Endothelial cell (in vitro differentiated cells): ENCODE measurements at regions not wholly inside any gene's neighbourhood (a gene's known extent, or its start where the extent isn't known, plus 50 kb on each side); places are given as distances from the start of the nearest gene placed in this dataset.

Experiments used
- DNase-seq: peaks from one replicate; pipeline ENCODE4 v3.0.0; 2021; ENCODE audit warnings: low spot score
- H3K27ac Mint-ChIP-seq: one replicate; pipeline ENCODE4 v1.8.0; 2021; ENCODE audit warnings: mixed read lengths, inconsistent platforms; ENCODE audit not compliant: unreplicated experiment
- H3K27me3 Mint-ChIP-seq: one replicate; pipeline ENCODE4 v1.8.0; 2021; ENCODE audit warnings: mild to moderate bottlenecking, moderate library complexity, mixed read lengths, inconsistent platforms; ENCODE audit not compliant: unreplicated experiment
- H3K36me3 Mint-ChIP-seq: one replicate; pipeline ENCODE4 v1.8.0; 2021; ENCODE audit warnings: mild to moderate bottlenecking, low read depth, mixed read lengths, inconsistent platforms; ENCODE audit not compliant: unreplicated experiment
- H3K4me1 Mint-ChIP-seq: one replicate; pipeline ENCODE4 v1.8.0; 2021; ENCODE audit warnings: mild to moderate bottlenecking, mixed read lengths, inconsistent platforms; ENCODE audit not compliant: unreplicated experiment
- H3K4me3 Mint-ChIP-seq: one replicate; pipeline ENCODE4 v1.8.0; 2021; ENCODE audit warnings: mild to moderate bottlenecking, mixed read lengths, inconsistent platforms; ENCODE audit not compliant: unreplicated experiment
- H3K9me3 Mint-ChIP-seq: one replicate; pipeline ENCODE4 v1.8.0; 2021; ENCODE audit warnings: mixed read lengths, inconsistent platforms; ENCODE audit not compliant: unreplicated experiment
- CTCF ChIP-seq: fragments of 200-600 bp; sonication (generic); IDR thresholded peaks from one replicate; pipeline ENCODE4 v1.5.0; 2021; ENCODE audit warnings: antibody characterized with exemption; ENCODE audit not compliant: unreplicated experiment

DNA sequence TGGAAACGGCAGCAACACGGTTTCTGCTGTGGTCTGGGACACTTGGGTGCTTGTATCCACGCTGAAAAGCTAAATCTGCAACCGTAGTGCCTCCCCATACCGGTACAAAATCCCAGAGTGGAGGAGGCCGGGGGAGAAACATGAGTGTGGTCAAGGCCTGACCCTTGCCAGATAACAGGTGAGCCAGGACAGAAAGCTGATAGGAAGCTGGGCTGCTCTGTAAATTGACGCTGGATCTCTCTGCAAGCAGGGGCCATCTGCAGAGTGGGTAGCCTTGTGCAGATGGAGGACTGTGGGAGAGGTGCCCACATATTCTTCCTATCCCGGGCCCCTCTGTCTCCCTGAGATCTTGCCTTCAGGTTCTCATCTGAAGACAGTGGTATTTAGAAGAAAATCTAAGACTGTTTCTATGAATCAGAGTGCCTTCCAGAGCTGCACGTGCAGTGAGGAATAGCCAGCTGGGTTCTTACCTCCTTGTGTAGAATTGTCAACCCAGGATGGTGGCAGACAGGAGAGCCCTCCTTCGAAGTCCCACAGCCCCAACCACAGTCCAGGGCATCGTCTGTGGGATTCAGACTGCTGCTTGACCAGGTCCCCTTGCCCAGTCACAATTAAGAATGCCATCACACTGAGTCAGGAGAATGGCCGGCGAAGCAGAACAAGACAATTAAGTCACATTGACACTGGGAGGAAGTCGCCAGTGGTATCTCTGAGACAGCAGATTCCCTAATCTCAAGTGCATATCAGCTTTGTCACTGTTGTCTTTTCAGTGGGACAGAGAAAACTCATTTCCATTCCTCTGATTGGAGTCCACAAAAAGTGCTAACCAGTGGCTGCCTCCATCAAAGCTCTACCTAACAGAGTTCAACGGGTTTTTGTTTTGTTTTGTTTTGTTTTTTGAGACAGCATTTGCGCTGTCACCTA is 100.0 kb upstream of the RIPOR2 start:
- H3K9me3 Mint-ChIP-seq: no peaks in the 10 kb centered on the region
- H3K27me3 Mint-ChIP-seq: peaks cover 1% of the 10 kb centered on the region
- peak overlapping the region; percentile 57 for H3K27ac Mint-ChIP-seq
- no peak overlapping the region for H3K4me3 Mint-ChIP-seq
- no peak for TF ChIP-seq CTCF
- no peaks in the 10 kb centered on the region for H3K36me3 Mint-ChIP-seq
- DNase-seq: no peak
- H3K4me1 Mint-ChIP-seq: peaks cover 13% of the 10 kb centered on the region

- no peak for TF ChIP-seq CTCF
- H3K27ac Mint-ChIP-seq: no peak overlapping the region
- no peaks in the 10 kb centered on the region for H3K9me3 Mint-ChIP-seq
- no peaks in the 10 kb centered on the region for H3K36me3 Mint-ChIP-seq
- H3K4me3 Mint-ChIP-seq: no peak overlapping the region
- peaks cover 1% of the 10 kb centered on the region for H3K27me3 Mint-ChIP-seq
- H3K4me1 Mint-ChIP-seq: peaks cover 20% of the 10 kb centered on the region
- DNase-seq: no peak
These were observed 100.7 kb upstream of the RIPOR2 start for GRCh38 chr6:25036461-25036860.

DNA sequence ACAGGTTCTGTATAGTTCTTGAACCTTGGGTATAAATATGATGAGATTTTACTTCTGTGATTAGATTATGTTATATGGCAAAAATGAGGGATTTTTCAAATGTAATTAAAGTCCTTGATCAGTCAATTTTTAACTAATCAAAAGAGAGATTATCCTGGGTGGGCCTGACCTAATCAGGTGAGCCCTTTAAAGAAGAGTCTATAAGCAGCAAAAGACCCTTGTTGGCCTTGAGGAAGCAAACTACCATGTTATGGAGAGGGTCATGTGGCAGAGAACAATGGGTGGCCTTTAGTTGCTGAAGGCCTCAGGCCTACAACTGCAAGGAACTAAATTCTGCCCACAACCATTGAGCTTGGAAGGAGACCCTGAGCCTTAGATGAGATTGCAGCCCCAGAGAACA is 102.5 kb upstream of the RIPOR2 start:
- Mint-ChIP-seq H3K36me3 (no peaks in the 10 kb centered on the region), H3K4me1 (peaks cover 29% of the 10 kb centered on the region), H3K27me3 (peaks cover 1% of the 10 kb centered on the region), H3K4me3 (no peak overlapping the region), H3K9me3 (no peaks in the 10 kb centered on the region), H3K27ac (no peak overlapping the region)
- TF ChIP-seq CTCF: no peak
- no peak for DNase-seq

DNA sequence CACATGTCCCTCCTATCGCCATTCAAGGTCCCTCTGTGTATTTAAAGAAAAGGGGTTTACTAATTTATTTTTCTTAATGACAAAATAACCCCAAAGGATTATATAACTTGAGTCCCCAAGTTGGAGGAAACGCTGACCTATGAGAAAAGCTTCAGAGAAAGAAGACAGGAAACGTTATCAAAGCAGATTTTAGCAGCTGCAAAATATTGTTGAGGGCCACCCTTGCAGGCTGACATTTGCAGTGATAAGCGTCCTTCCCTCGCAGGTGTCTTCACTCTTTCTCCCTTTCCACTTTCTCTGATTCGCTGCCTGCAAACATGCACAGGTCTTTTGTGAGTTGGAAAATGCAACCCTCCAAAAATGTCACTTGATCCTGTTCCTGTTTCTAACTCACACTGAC is 103.2 kb upstream of the RIPOR2 start:
- no peak overlapping the region for H3K4me3 Mint-ChIP-seq
- H3K36me3 Mint-ChIP-seq: no peaks in the 10 kb centered on the region
- no peak for DNase-seq
- H3K4me1 Mint-ChIP-seq: peaks cover 29% of the 10 kb centered on the region
- no peak overlapping the region for H3K27ac Mint-ChIP-seq
- H3K27me3 Mint-ChIP-seq: peaks cover 1% of the 10 kb centered on the region
- no peaks in the 10 kb centered on the region for H3K9me3 Mint-ChIP-seq
- TF ChIP-seq CTCF: no peak

DNA sequence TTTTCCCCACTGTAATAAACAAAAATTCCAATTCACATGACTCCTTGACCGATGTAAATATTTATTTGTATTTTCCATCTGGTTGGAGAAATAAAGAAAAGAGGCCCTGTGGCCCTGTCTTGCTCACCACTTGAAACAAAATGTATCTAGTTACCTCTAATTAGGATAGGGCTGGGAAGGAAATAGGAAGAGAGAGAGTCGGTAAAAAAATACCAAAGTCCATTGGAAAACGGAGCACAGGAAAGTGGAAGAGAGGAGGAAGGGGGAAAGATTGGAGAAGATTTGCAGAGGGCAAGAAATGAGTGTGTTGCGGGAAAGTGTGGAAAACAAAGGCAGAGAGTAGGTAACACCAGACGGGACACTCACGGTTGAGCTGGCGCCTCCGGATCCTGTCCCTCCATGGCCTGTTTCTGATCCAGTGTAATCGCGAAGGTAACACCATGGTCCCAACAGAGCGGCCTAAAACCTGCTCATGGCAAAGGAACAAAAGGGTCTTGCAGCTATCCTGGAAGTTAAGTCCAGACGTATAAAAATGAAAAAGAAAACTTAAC is 105.8 kb upstream of the RIPOR2 start:
- Mint-ChIP-seq H3K36me3 (no peaks in the 10 kb centered on the region), H3K27ac (peak overlapping the region; percentile 80), H3K4me1 (peaks cover 17% of the 10 kb centered on the region), H3K9me3 (no peaks in the 10 kb centered on the region), H3K27me3 (peaks cover 1% of the 10 kb centered on the region), H3K4me3 (no peak overlapping the region)
- no peak for DNase-seq
- no peak for TF ChIP-seq CTCF
